ENCODE measurements at regions not wholly inside any gene's neighbourhood (a gene's known extent, or its start where the extent isn't known, plus 50 kb on each side); places are given as distances from the start of the nearest gene placed in this dataset.

DNA sequence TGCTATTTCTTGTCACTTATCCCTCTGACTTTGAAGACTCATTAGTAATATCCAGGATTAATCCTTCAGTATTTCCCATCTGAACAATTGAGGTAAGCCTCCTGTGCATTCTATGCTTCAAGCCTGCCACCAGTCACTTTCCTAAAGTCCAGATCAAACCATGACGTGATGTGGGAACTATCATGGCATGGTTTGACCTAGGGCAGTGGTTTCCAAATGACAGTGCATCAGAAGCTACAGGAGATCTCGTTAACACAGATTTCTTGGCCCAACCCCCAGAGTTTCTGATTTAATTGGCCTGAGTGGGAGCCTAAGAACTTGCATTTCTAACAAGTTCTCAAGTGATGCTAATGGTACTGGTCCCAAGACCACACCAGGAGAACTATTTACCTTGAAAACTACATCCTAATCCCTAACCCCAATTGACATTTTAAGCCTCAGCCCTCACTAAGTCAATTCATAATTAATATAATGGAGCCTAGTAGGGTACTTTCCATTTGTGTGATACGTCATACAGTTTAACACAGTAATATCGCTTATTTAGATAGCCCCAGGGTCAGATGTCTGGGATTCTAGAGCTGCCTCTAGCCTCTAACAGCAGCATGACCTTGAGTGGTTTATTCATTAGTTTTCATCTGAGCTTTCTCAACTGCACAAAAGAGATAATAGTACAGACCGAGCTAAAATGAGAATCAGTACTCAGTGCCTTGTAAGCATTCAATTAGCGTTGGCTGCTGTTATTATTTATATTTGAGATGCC lies 907.6 kb downstream of the TFAP2A start:
- no peak for DNase-seq

- no peak for DNase-seq
Observed at GRCh38 chr6:9504191-9504590, 910.7 kb downstream of the TFAP2A start.

GRCh38 chr6:9503111-9503761 lies 911.6 kb downstream of the TFAP2A start:
- no peak for DNase-seq

DNA sequence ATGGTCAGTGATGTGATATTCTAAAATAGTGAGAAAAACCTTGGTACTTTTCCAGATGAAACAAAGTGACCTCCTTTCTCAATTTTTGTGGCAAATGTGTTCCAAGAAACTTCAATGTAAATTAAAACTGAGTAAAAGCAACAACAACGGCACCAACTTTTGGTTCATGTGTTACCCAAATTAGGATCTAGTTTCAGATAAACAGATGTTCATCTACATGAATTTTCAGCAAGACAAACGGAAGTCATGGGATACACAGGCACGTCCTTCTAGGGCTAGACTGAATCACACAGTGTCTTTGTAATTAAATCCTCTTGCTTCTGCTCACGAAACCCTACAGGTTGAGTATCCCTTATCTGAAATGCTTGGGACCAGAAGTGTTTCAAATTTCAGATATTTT lies 915.2 kb downstream of the TFAP2A start:
- DNase-seq, result no peak

DNA sequence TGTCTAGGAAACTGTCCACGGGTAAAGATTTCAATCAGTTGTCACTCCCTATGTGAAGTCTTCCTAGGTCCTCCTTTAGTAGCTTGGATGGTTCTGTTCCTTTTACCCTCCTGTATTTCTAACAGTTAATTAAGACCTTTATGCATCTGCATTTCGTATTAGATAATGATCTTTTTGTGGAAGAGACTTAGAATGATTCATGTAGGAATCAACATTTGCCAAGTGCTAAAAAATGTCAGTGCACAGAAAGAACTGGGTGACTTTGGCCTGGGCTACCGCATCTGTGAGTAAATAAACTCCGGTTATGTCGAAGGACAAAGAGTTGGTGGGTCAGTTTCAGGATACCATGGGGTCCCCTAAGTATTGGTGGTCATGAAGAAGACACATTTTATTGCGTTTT lies 918.0 kb downstream of the TFAP2A start:
- no peak for DNase-seq

DNA sequence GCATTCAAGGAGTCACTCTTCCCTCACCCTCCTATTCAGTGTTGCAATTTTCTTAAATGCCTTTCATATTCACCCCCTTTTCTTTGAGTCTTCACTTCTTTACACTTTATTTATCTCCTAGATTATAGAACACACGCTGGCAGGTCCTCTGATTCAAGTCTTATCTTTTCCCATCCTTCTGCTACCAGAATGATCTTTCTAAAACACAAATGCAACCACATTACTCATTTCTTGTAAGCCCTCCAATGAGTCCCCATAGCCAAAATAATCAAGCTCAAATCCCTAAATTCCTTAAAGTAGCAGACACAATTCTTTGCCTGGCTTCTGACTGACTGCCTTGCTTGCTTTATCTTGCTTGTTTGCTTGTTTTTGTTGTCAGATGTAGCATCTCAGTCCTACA lies 920.0 kb downstream of the TFAP2A start:
- DNase-seq, result no peak

GRCh38 chr6:9492790-9493189 lies 922.1 kb downstream of the TFAP2A start:
- DNase-seq, result no peak

DNA sequence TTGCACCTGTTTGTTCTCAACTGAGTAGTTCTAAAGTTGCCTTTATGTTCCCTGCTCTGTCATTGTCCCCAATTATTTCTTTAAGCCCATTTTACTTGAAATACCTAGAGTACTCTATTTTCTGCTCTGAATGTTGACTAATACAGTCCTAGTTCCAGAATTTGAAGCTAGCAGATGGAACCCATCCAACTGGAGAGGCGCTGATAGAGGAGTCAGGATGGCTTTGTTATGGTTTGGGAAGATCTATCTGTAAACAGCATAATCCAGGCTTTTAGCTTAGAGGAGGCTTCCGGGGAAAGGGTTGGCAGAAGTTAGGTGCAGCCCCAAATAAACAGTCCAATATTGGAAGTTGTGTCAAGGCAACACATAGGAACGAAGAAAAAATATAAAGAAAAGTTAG lies 927.7 kb downstream of the TFAP2A start:
- DNase-seq, result no peak

DNA sequence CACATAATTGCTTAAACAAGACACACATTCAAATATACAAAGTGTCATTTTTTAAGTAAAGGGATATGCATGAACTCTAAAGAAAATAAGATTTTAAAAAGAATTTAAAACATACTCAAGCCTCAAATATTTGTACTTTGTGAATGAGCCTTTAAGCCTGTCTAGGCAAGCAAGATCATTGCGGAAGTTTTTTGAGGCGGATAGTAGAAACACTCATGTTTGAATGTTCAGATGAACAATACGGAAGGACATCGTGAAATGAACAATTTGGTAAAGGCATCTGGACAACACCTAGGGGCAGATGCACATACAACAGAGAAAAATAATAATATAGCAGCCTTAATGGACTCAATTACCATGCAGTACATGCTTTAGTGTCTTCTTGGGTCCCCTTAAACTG lies 928.9 kb downstream of the TFAP2A start:
- DNase-seq, result no peak

- no peak for DNase-seq
Observed at GRCh38 chr6:9484686-9485085, 930.2 kb downstream of the TFAP2A start.

DNA sequence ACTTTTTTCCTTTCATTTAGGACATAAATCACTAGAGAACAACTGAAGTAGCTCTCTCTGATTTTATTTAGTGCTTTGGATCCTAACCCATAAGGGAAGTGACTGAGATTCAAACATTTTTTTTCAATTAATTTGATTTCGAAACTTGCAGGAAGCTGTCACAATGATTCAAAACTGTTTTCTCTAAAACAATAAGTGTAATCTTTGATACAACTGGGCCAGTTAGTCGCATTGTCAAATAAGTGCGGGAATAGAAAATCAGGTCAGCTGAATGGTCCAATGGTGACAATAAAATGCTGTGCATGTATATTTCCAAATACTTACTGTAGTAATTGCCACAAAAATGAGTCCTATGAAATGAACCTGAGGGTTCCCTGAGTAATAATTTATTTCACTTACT lies 930.8 kb downstream of the TFAP2A start:
- no peak for DNase-seq

DNA sequence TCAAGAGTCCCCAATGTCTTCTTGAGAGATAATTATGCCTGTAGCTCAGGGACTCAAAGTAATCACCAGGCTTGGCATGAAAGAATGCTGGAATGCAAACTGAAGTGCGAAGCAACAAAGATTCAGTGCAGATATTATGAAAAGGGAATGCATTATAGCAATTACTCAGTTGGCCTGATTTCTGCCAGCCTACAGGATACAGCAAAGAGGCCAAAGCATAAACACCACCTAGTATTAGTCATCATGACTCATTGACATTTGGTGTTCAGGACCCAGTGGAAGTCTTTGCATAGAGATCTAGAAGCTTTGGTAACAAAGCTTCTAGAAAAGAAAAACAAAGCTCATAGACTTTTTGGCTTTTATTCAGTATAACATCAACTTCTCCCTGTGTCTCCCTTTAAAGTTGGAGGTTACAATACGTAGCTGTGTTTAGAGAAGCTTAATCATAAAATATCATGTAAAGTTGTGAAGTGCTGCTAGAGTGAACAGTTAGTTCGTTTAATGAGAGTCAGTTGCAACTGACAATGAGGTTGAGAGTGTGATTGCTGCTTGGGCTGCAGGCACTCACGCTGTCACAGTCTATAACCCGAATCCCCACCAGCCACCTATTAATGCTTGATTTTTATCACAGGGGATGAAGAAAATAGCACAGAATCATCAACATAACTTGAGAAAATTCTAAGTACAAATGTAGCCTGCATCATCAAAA lies 932.7 kb downstream of the TFAP2A start:
- no peak for DNase-seq

DNA sequence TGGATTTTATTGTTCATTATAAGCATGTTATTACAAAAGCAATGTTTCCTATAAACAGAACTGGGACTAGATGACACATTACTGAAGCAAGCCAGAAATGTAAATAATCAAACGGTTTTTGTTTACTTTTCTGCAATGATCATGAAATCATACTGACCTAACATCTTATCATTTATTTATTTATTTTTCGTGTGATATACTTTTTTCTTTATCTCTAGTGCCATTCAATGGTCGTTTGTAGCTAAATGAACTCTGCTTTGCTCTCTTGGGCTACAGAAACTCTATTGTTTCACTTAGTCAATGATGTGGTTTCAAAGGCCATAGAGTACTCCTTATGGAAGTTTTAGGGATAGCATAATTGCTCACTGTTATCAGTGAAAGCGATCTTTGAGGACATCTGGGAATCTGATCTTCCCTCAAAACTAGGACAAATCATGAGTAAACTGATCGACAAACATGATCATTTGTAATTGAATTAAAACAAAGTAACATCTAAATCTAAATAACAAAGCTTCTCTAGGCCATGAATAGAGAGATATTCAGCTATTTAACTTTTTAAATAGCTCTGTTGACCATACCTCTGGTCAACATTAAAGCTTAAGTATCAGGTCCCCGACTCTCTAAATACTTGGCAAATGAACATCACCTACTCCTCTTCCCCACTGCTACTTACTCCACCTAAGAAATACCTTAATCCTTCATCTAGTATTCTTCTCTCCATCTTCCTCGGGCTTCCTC lies 933.4 kb downstream of the TFAP2A start:
- DNase-seq, result no peak

- no peak for DNase-seq
Observed at GRCh38 chr6:9468277-9468676, 946.6 kb downstream of the TFAP2A start.

- no peak for DNase-seq
Observed at GRCh38 chr6:9467741-9468140, 947.1 kb downstream of the TFAP2A start.

GRCh38 chr6:9464583-9464982 lies 950.3 kb downstream of the TFAP2A start:
- no peak for DNase-seq

GRCh38 chr6:9463311-9463710 lies 951.6 kb downstream of the TFAP2A start:
- DNase-seq, result no peak

- no peak for DNase-seq
Observed at GRCh38 chr6:9461188-9461587, 953.7 kb downstream of the TFAP2A start.

DNA sequence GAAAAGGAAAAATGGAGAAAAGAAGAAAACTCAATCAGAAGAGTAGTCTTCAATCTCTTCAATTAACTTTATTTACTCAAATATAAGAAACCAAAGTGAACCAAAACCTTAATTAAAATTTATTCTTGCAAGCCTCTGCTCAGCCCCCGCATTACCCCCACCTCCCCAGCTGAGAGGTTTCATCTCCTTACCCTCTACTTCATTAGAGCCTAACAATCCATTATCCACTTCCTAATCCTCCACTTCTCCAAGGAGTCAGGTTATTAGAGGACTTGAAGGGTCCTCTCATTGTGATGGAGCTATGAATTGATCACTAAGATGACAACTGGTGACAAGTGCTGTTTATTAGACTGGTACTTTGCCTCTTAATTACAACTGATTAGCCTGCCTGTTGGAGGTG lies 956.5 kb downstream of the TFAP2A start:
- DNase-seq, result no peak

- peak in 1 of 5 experiments; percentile 0 for DNase-seq
Observed at GRCh38 chr6:9455864-9456658, 958.8 kb downstream of the TFAP2A start.

DNA sequence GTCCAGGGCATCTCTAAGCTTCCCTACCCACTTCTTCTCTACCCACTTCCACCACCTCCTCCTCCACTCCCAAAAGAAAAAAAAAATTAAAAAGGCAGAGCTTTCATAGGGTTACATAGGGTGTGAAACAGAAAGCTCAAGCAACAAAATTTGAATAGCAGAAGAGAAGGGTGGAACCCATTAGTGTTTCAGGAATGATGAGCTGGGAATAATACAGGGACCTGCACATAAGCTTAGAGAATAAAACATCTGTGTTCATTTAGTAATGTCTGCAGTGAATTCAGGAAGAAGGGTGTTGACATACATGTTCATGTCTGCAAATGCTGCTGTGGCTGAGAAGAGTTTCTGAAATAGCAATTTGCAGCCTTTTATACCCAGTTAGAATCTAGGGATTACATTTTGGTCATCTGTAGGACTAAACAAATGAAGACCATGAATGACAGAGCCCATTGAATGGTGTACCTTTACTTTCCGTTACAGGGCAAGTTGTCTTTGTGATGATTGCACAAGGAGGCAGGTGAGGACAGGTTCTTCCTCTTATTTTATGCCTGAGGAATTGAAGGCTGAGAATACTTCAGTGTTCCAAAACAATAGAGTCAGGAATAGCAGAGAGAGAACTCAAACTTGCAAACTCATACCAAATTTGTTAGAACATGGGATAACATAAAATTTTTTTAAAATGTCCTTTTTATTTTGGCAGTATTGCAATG lies 975.1 kb downstream of the TFAP2A start:
- DNase-seq, result no peak

DNA sequence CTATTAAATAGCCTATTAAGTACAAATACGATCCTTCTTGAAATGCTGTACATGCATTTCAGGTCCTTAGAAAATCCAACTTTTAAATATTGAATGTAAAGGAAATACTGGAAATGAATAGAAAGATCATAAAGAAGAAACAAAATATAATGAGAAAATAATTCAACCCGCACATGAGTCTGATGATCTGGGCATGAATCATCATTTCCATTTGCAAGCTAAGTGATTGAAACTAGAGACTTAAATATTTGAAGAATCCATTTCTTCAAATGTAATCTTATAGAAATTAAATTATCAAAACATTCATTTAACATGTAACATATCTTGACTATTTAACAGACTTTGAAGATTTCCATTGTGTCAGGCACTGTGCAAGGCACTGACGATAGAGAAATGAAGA lies 977.0 kb downstream of the TFAP2A start:
- DNase-seq, result no peak
